ENCODE measurements at regions not wholly inside any gene's neighbourhood (a gene's known extent, or its start where the extent isn't known, plus 50 kb on each side); places are given as distances from the start of the nearest gene placed in this dataset.
"Not testable (repeated sequence)": the region's sequence is repeated elsewhere in the genome, so short reads cannot be mapped to it uniquely, and the experiment has no call there.

GRCh38 chr5:112534067-112534583 lies 115.0 kb upstream of the EPB41L4A start:
- DNase-seq, result no peak

GRCh38 chr5:112534611-112535255 lies 115.7 kb upstream of the EPB41L4A start:
- DNase-seq, result no peak

- DNase-seq, result no peak
Observed at GRCh38 chr5:112535356-112535755, 116.3 kb upstream of the EPB41L4A start.

- not testable (repeated sequence) for DNase-seq
Observed at GRCh38 chr5:112544558-112544957, 125.5 kb upstream of the EPB41L4A start.

GRCh38 chr5:112546946-112547592 lies 128.0 kb upstream of the EPB41L4A start:
- no peak for DNase-seq

GRCh38 chr5:112548246-112548881 lies 129.3 kb upstream of the EPB41L4A start:
- no peak for DNase-seq

- DNase-seq, result no peak
Observed at GRCh38 chr5:112549127-112549526, 130.1 kb upstream of the EPB41L4A start.

GRCh38 chr5:112549605-112550166 lies 130.6 kb upstream of the EPB41L4A start:
- DNase-seq, result no peak

GRCh38 chr5:112551419-112552032 lies 132.4 kb upstream of the EPB41L4A start:
- DNase-seq, result peak; percentile 77

- DNase-seq, result no peak
Observed at GRCh38 chr5:112552216-112552615, 133.1 kb upstream of the EPB41L4A start.

- no peak for DNase-seq
Observed at GRCh38 chr5:112552791-112553190, 133.7 kb upstream of the EPB41L4A start.

GRCh38 chr5:112554101-112554977 lies 135.3 kb upstream of the EPB41L4A start:
- no peak for DNase-seq

- no peak for DNase-seq
Observed at GRCh38 chr5:112555197-112555596, 136.1 kb upstream of the EPB41L4A start.

- no peak for DNase-seq
Observed at GRCh38 chr5:112555691-112556090, 136.6 kb upstream of the EPB41L4A start.

- not testable (repeated sequence) for DNase-seq
Observed at GRCh38 chr5:112559501-112559900, 140.4 kb upstream of the EPB41L4A start.

GRCh38 chr5:112560371-112560770 lies 141.3 kb upstream of the EPB41L4A start:
- DNase-seq, result no peak

- no peak for DNase-seq
Observed at GRCh38 chr5:112563169-112563826, 144.2 kb upstream of the EPB41L4A start.

- no peak for DNase-seq
Observed at GRCh38 chr5:112566251-112566650, 147.2 kb upstream of the EPB41L4A start.

GRCh38 chr5:112569596-112569995 lies 150.5 kb upstream of the EPB41L4A start:
- DNase-seq, result no peak

GRCh38 chr5:112570708-112571444 lies 151.8 kb upstream of the EPB41L4A start:
- no peak for DNase-seq

All from left kidney (tissue), 1 donor.